Right lobe of liver (tissue), 4 donors: ENCODE measurements at regions not wholly inside any gene's neighbourhood (a gene's known extent, or its start where the extent isn't known, plus 50 kb on each side); places are given as distances from the start of the nearest gene placed in this dataset.

Source experiments
- POLR2A ChIP-seq: fragments of 450-650 bp; IDR thresholded peaks from one replicate; pipeline ENCODE4 v1.6.1; 2017; ENCODE audit warnings: antibody characterized with exemption, mild to moderate bottlenecking
- TF ChIP-seq, protein P1 (sequence below), 4 donors: fragments of 200-600 bp in 3 of 4; fragments of 450-650 bp in 1 of 4; IDR thresholded peaks; one replicate each; pipeline versions ENCODE4 v1.5.1 to v1.8.0; 2016 to 2022; ENCODE audit warnings: antibody characterized with exemption in 4 of 4, mild to moderate bottlenecking in 2 of 4
- donor health status: DM: no; HTN: no; CAD: no.
- donor health status: DM: no; HTN: no; CAD: no.
- donor health status: DM: no; HTN: yes; CAD: no.

DNA sequence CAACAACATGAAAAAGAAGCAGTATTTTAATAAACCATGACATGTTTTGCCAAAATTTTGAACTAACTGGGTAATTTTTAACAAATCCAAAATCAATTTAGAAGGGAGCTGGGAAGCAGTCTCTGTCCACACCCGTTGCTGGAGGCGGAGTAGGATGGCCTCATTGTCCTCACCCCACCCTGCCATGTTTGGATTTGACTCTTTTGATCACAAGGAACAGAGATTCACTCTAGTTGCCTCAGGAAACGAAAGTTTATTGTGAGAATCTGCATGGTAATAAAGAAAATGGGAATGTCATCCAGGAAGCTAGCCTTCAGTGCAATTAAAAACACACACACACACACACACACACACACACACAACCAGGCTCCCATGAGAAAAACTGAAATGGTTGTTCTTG is 145.4 kb downstream of the SLC30A10 start:
- TF ChIP-seq, protein P1, sequence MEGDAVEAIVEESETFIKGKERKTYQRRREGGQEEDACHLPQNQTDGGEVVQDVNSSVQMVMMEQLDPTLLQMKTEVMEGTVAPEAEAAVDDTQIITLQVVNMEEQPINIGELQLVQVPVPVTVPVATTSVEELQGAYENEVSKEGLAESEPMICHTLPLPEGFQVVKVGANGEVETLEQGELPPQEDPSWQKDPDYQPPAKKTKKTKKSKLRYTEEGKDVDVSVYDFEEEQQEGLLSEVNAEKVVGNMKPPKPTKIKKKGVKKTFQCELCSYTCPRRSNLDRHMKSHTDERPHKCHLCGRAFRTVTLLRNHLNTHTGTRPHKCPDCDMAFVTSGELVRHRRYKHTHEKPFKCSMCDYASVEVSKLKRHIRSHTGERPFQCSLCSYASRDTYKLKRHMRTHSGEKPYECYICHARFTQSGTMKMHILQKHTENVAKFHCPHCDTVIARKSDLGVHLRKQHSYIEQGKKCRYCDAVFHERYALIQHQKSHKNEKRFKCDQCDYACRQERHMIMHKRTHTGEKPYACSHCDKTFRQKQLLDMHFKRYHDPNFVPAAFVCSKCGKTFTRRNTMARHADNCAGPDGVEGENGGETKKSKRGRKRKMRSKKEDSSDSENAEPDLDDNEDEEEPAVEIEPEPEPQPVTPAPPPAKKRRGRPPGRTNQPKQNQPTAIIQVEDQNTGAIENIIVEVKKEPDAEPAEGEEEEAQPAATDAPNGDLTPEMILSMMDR (IDR thresholded peaks at IDR 0.05): no peak
- TF ChIP-seq POLR2A: no peak
